ENCODE measurements at regions not wholly inside any gene's neighbourhood (a gene's known extent, or its start where the extent isn't known, plus 50 kb on each side); places are given as distances from the start of the nearest gene placed in this dataset.

DNA sequence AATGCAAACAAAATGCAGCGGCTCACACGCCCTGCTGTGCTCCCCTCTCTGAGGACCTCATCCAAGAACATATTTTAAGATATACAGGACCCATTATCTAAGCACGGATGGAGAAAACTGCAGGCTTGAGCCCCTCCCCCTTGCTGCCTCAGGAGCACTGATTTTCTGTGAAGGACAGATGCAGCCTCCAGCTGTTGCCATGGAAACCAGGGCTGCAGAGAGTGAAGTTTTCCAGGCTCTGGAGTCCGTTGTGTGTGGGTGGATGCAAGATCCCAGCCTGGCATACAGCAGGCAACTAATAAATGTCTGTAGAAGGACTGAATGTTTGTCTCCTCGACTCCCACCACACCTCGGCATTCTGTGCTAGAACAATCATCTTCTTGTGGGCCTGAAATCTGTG is 105.6 kb upstream of the PEG3 start:
- peak in 1 of 3 donors; percentile 70 for DNase-seq

DNA sequence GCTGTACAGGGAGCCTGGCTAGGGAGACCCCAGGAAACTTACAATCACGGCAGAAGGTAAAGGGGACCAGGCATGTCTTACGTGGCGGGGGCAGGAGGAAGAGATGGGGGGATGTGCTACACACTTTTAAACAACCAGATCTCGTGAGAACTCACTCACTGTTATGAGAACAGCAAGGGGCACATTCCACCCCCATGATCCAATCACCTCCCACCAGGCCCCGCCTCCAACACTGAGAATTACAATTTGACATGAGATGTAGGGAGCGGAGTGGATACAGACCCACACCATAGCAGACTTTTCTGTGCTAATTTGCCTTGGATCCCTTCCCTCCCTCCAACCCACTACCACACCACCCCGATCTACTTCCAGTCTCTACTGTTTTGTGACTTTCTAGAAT is 106.7 kb upstream of the PEG3 start:
- no peak for DNase-seq

DNA sequence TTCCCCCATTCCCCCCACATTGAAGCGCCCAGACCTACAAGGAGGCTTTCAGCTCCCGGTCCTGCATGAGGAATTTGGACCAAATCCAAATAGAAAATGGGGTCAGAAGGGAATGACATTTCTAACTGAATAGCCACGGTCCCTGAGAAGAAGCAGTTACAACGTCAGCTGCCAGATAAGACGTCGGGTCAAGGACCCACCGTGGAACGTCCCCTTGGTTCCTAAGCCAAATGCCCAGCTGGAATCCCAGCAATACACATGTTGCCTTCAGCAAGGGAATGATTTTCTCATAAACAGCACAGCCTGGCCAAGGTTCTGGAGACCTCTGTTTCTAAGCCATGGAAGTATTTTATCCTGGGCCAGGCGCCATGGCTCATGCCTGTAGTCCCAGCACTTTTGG is 109.1 kb upstream of the PEG3 start:
- DNase-seq, result no peak

DNA sequence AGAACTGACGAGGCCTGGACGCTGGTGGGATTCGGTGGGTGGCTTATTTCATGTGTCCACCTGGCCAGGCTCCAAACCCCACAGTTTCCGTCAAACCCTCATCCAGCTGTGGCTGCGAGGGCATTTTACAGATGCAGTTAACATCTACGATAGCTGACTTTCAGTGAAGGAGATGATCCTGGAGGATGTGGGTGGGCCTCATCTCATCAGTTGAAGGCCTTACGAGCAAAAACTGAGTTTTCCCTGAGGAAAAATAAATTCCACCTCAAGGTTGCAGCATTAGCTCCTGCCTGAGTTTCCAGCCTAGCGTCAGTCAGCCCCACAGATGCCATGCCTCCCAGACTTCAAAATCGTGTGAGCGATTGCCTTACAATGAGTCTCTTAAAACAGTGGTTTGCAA is 111.1 kb upstream of the PEG3 start:
- DNase-seq, result no peak

DNA sequence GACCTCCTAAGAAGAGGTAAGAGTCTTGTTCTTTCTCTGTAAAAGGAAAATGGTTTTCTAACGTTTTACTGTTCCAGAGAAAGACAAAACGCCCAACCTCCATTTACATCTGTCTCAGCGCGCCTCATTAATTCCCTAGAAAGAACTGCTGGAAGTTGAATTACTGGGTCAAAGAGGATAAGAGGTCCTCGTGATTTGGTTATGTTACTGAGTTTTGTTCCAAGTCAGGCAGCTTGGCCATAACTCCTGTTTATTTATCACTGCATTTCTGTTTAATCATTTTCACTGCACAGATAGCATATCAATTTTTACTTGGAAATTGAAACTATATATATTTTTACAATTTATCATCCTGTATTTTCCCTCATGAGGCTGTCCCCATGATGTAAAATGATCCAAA is 112.9 kb upstream of the PEG3 start:
- peak; percentile 20 to 85 (median 51) for DNase-seq

DNA sequence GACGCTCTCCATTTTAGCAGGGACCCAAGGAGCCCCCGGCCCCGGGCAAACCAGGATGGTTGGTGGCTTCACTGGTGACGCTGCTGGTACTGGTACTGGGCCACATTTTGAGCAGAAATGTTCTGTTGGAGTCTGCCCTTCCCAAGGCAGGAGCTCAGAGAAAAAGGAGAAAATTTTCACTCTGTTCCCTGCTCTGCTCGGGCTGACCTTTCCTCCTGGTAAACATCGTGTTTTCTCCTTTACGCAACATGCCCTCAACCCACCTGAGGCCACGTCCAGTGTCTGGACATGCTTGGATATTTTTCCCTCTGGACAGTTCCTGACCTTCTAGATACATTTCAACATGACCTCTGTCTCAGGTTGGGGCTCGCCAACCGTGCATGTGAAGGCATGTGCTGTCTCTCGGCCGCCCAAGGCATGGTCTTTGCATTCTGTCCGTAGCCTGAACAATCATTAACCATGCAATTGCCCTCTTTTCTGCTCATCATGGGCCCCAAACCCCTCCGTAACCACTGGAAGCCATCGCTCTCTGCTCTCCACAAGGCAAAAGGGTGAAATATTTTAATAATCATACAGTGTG is 115.2 kb upstream of the PEG3 start:
- no peak for DNase-seq

DNA sequence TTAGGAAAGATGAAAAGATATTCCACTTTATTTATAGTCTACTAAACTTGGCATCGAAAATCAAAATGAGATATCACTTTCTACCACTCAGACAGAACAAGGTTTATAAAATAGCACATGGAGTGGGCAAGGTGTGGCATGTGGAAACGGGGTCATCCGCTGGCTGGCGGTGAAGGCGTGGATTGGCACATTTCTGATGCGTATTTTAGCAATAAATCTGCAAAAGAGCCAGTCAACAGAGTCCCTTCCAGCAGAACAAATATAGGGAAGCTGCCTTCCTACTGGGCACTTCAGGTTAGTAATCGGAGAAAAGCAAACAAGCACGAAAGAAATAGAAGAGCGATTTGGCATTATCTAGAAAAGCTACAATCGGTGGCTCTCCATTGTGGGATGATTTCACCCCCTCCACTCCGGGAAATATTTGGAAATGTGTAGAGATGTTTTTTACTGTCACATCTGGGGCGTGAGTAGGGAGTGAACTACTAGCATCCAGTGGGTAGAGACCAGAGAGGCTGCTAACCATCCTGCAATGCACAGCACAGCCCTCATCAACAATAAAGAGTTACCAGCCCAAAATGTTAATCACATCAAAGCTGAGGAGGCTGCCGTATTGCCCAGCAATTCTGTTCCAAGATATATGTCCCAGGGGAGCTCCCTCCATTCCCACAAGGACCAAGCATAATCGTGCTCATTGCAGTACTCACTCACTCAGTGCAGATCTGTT is 116.1 kb upstream of the PEG3 start:
- no peak for DNase-seq

DNA sequence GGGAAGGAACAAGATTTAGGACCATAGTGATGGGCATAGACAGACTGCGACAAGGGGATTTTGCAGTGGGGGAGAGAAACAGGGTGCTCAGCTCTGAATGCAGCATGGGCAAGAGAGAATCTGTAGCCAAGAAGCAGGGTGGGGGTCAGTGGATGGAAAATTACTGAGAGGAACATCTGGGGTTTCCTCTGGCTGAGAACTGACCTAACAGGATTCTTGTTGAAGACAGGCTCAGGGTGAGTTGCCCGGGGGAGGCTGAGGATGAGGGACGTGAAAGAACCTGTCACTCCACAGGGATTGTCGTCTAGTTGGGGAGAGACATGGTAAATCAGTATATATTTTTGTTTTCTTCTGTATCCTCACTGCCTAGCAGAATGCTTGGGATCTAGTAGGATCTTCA is 118.7 kb upstream of the PEG3 start:
- no peak for DNase-seq

DNA sequence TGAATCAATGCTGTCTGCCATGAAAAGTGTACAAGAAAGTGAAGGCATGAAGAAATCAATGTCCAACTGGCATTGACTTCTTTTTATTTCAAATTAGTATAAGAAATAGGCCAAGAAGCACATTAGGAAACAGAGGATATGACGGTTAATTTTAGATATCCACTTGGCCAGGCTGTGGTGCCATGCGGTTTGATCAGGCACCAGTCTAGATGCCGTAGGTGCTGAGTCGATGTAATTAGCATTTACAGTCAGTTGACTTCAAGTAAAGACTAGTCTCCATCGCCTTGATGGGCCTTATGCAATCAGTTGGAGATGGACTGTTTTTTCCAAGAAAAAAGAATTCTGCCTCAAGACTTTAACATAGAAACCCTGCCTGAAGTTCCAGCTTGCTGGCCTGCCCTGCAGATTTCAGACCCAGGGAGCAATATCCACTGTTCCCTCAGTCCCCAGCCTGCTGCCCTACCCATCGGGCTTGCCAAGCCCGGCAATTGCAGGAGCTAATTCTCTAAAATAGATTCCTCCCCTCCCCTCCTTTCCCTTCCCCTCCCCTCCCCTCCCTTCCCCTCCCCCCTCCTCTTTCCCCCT is 120.5 kb upstream of the PEG3 start:
- DNase-seq, result peak in 1 of 3 donors; percentile 54

DNA sequence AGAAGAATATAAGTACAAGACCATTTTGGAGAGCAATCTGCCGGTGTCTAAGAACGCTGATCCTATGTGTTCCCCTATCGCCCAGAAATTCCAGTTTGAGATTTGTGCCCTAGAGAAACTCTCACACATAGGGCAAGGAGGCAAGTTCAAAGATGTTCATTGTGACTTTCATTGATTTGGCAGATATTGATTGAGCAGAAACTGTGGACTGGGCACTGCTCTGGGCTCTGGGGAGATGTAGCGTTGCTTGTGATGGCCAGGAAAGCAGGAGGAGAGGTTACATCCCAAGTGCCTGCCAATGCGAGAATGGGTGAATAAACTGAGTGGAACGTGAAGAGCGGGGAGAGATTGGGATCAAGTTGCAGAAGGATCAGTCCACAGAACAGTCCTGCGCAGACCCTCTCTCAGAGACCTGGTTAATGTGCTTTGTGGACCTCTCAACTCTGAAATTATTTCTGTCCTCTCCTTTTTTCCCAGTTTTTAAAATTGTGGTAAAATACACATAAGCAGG is 123.9 kb upstream of the PEG3 start:
- no peak for DNase-seq

DNA sequence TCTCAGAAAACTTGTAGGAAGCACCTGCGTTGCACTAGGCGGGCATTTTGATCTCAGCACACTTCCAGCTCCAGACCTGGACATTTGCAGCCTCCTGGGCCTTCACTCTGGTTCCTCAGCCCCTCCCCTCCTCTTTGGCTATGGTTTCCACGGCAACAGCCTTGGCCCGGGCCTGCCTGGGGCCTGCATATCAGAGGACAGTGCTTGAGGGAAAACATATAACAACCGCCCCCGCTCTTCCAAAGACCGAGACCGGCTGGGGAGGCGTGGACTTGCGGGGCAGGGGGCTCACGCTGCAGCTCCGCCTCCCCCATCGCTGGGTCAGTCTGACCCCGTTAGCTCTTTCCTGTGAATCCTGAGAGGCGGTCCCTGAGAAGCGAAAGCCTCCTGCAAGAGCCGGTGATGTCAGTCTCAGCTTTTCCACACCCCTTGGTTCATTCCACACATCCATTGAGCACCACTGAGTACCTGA is 125.7 kb upstream of the PEG3 start:
- peak; percentile 20 to 92 (median 69) for DNase-seq

DNA sequence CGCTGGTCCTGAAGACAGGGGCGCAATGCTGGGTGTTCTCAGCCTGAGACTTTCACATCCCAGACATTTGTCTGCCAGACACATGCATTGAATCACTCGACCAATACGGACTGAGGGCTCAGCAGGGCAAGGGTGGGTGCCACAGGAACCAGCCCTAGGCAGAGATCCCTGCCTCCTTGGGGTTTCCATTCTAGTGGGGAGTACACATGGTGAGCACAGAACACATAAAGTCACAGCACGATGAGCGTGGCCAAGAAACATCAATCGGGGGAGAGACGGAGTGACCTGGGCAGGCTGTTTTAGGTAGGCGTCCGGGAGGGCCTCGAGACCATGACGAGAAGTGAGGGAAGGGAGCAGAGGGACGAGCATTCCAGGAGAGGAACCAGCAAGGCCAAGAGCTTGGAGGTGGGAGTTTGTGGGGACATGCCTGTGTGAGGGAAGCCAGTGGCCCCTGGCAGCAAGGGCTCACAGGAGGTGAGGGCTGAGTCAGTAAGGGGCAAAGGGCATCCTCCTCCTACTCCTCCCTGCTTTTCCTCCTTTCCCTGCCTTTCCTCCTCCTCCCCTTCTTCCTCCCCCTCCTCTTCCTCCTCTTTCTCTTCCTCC is 126.3 kb upstream of the PEG3 start:
- peak in 1 of 3 donors; percentile 41 for DNase-seq

DNA sequence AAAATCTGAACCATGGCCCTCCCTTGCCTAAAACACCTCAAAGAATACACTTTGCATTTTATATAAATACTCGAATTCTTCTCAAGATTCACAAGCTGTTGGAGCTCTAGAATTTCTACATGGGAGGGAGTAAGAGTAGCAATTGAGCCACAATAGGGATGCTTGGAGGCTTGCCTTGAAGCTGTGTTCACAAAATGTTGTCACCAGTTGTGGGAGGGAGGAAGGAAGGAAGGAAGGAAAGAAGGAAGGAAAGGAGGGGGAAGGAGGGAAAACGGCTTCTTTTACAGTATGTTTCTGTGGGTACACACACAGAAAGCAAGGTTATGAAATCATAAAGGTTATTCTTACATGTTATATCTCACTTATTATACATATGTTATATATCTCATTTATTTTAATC is 128.6 kb upstream of the PEG3 start:
- peak in 2 of 3 donors; percentile 62 to 82 for DNase-seq

DNA sequence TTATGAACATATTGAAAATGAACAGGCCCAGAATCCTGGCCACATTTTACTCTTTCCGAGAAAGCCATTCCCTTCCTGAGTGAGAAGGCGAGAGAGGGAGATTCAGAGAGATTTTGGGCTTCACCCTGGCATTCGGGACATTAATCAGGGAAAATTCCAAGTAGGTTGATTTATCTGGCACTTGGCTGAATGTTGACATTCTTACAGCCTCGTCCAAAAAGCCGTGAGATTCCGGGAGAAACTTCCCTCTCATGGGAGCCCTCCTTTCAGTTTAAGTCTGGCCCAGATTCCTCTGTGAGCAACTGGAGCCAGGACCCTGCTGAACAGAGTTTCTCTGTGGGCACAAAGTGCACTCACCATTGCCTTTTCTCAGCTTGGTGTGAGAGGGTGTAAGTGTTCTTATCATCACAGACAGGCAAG is 129.2 kb upstream of the PEG3 start:
- peak in 2 of 3 donors; percentile 64 to 79 for DNase-seq

DNA sequence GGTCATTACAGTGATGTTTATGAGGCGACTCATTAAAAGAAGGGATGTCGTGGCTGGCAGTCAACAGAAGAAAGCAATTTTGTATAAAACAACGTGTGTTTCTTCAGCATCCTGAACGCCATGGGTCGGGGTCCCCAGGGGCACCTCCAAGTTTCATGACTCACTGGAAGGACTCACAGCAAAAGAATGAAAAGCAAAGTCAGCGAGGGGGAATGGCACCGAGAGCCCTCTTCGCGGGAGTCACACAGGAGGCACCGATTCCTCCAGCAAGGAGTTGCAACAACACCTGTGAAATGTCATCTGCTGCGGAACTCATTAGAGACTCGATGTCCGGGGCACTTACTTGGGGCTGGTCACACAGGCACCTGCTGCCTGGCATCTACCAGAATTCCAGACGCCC is 130.7 kb upstream of the PEG3 start:
- no peak for DNase-seq

DNA sequence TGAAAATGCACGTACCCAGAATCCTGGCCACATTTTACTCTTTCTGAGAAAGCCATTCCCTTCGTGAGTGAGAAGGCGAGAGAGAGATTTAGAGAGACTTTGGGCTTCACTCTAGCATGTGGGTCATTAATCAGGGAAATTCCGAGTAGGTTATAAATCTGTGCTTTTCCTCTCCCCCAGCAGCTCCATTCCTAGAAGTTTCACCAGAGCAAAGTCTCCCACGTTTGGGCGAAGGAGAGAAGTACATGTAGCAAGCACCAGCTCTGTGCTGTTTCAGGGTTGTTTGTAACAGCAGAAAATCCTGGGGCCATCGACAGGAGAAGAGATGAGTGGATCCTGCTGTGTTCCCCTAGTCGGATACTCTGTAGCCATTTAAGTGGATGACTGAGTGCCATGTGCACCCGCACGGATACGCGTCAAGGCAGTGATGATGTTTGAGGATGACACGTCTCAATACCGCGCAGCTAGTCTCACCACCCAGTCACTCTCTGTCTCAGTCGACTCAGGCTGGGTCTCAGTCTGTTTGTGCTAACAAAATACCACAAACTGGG is 131.8 kb upstream of the PEG3 start:
- DNase-seq, result peak in 1 of 3 donors; percentile 55

DNA sequence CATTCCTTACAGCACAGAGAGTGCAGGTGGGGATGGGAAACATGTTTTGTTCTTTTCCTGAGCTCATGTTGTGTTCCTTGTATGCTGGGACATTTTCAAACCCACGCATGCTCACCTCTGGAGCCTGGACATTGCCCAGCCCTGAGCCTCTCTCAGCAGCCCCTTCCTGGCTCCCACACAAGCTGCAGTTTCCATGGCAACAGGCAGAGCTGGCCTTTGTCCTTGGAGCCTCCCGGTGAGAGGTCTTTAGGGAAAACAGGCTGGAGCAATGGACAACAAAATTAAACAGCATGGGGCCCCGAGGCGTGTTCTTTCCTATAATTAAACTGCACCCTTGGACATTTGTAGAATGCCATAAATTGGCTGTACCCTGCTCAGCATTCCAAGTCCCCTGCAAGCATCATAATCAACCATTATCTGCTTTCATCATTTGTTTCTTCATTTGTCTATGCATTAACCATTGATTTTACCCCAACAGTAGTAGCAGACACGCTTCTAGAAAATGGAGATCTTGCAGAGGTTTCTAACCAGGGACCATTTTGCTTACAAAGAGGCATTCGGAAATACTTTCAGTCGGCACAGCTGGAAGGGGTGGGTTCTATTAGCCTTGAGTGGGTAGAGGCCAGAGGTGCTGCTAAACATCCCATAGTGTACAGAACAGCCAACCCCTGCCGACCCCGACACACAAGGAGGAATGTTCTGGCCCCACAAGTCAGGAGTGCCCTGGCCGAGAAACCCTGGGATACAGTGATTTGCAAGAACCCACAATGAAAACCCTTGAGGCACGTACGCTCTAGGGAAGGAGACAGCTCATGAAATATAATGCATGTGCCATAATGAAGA is 133.4 kb upstream of the PEG3 start:
- DNase-seq, result peak in 2 of 3 donors; percentile 38 to 65

DNA sequence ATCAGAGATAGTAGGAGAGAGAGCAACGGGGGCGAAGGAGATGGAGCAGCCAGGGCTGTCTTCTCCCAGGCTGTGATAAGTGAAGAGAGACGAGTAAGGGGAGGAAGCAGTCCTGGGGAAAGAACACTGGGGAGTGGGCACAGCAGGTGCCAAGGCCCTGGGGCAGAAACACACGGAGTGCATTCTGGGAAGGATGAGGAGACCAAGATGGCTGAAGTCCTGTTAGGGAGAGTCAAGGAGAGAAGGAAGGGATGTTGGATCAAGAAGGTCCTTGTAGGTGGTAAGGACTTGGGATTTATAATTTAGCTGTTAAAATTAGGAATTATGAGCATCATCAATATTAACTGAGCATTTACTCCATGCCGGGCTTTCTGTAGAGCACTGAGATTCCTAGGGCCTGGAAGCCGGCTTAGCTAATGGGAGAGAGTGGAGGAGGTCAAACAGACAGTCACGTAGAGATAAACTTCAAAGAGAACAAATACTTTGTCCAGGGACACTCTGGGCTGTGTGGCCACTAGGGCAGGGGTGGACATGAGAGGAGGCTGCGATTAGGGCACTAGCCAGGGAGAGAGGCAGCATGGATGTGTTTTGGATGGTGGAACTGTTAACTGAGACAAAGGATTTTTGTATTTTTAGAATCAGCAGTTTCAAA is 134.2 kb upstream of the PEG3 start:
- peak in 1 of 3 donors; percentile 49 for DNase-seq

DNA sequence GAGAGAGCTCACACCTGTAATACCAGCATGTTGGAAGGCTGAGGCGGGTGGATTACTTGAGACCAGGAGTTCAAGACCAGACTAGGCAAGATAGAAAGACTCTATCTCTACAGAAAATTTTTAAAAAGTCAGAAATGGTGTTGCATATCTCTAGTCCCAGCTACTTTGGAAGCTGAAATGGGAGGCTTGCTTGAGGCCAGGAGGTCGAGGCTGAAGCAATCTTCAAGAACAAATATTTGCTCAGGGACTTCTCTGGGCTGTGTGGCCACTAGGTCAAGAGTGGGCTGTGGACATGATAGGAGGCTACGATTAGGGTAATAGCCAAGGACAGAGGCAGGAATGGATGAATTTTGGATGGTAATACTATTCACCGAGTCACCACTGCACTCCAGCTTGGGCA is 135.8 kb upstream of the PEG3 start:
- DNase-seq, result no peak

DNA sequence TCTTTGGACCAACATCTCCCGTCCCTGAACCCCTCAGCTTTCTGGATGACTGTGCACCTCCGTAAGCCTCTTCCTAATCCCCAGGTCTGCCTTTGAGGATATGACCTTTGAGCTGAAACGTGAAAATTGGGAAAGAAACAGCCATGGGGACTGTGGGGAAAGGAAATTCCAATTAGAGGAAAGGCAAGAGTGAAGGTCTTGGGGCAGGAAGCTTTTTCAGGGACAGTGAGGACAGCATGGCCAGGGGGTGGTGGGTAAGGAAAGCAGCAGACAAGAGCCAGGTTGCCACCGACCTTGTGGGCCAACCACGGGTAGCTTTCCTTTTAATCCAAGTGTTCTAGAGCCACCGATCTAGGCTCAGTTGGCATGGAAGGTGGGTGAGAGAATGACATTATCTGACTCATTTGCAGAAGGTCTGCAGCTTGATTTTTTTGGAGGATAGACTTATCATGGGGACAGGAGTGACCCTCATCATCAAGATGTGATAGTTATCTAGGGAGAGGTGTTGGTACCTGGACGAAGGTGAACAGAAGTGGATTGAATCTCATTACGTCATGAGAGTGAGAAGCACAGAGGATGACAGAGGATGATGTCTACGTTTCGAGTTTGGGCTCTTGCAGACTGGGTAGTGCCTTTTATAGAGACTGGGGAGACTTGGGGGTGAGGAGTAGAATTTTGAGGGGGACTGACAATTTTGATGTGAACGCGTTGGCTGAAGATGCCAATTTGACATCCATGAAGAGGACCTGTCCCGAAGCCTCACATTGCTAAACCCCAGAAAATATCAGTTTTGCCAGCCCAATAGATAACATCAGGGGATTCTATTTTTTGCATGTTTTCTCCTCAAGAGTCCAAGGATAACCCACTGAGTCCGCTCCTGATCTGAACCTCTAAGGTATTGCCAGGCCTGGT is 136.7 kb upstream of the PEG3 start:
- DNase-seq, result no peak
